Mammary epithelial cell (primary cell): ENCODE measurements at regions not wholly inside any gene's neighbourhood (a gene's known extent, or its start where the extent isn't known, plus 50 kb on each side); places are given as distances from the start of the nearest gene placed in this dataset.
"Not testable (repeated sequence)": the region's sequence is repeated elsewhere in the genome, so short reads cannot be mapped to it uniquely, and the experiment has no call there.

Experiments
- EZH2 ChIP-seq: IDR thresholded peaks from 2 replicates; pipeline ENCODE4 v1.6.1; 2012; ENCODE audit warnings: low read length, inconsistent platforms, borderline replicate concordance
- TF ChIP-seq, protein P1 (sequence below), 2 donors: IDR thresholded peaks in 1 of 2; conservative IDR thresholded peaks in 1 of 2; 2 replicates each; pipeline ENCODE4 v1.5.1; 2011 to 2012; ENCODE audit warnings: inconsistent platforms in 2 of 2, low read length in 2 of 2, mild to moderate bottlenecking in 2 of 2, control low read depth in 1 of 2, low read depth in 1 of 2; ENCODE audit not compliant: insufficient read depth in 1 of 2; ENCODE audit errors: extremely low read depth in 1 of 2

DNA sequence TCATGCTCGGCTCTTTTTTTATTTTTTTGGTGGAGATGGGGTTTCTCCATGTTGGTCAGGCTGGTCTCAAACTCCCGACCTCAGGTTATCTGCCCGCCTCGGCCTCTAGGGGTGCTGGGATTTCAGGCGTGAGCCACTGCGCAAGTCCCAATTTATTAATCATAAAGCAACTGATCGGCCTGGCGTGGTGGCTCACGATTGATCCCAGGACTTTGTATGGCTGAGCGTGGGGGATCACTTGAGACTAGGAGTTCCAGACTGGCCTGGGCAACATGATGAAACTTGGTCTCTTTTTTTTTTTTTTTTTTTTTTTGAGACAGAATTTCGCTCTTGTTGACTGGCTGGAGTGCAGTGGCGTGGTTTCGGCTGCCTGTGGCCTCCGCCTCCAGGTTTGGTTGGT, 139.8 kb downstream of the GOLGA6L22 start:
- not testable (repeated sequence) for TF ChIP-seq EZH2
- TF ChIP-seq, protein P1, sequence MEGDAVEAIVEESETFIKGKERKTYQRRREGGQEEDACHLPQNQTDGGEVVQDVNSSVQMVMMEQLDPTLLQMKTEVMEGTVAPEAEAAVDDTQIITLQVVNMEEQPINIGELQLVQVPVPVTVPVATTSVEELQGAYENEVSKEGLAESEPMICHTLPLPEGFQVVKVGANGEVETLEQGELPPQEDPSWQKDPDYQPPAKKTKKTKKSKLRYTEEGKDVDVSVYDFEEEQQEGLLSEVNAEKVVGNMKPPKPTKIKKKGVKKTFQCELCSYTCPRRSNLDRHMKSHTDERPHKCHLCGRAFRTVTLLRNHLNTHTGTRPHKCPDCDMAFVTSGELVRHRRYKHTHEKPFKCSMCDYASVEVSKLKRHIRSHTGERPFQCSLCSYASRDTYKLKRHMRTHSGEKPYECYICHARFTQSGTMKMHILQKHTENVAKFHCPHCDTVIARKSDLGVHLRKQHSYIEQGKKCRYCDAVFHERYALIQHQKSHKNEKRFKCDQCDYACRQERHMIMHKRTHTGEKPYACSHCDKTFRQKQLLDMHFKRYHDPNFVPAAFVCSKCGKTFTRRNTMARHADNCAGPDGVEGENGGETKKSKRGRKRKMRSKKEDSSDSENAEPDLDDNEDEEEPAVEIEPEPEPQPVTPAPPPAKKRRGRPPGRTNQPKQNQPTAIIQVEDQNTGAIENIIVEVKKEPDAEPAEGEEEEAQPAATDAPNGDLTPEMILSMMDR (conservative IDR thresholded peaks at IDR 0.05 in 1 of 2, IDR thresholded peaks at IDR 0.05 in 1 of 2; ENCODE audit: extremely low read depth in 1 of 2, insufficient read depth in 1 of 2, low read depth in 1 of 2, low read length in 2 of 2), result not testable (repeated sequence)
